SK-N-SH (cell line): ENCODE measurements at regions not wholly inside any gene's neighbourhood (a gene's known extent, or its start where the extent isn't known, plus 50 kb on each side); places are given as distances from the start of the nearest gene placed in this dataset.

Experiments used
- EP300 ChIP-seq, 2 experiments: IDR thresholded peaks; 2 replicates each; pipeline versions ENCODE4 v1.4.0 to v1.6.1; 2012; ENCODE audit warnings: borderline replicate concordance in 1 of 2, low read depth in 1 of 2, low read length in 1 of 2
- FOSL2 ChIP-seq: IDR thresholded peaks from 2 replicates; pipeline ENCODE4 v1.4.0; 2012; ENCODE audit warnings: low read depth, mild to moderate bottlenecking, moderate library complexity, borderline replicate concordance
- NRF1 ChIP-seq: IDR thresholded peaks from 2 replicates; pipeline ENCODE4 v1.6.1; 2012; ENCODE audit warnings: low read depth, mild to moderate bottlenecking, low read length
- TF ChIP-seq, protein P1 (sequence below): fragments of 200-600 bp; sonication (generic); IDR thresholded peaks from 2 replicates; pipeline ENCODE4 v1.6.1; 2017; ENCODE audit warnings: antibody characterized with exemption, mild to moderate bottlenecking, moderate library complexity
- TF ChIP-seq, protein P2 (sequence below): IDR thresholded peaks from 2 replicates; pipeline ENCODE4 v1.4.0; 2012; ENCODE audit warnings: low read depth

DNA sequence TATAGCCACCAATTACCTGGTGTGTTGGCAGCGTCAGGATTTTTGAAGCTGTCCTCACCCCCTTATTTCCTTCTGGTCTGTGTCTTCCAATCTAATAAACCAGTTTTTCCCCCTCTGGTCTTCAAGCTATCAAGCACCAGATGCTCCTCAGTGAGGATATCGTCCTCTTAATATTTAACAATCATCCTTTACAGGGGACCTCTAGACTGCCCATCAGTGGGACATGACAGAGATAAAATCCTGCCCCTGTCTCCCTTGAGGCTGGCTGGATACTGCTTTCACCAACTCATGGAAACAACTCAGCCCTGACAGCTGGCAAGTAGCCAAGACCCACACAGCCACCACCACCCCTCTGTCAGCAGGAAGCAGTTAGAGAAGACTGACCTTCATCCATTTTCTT, 421.0 kb upstream of the API5 start:
- TF ChIP-seq FOSL2 (no peak), EP300 (IDR thresholded peaks at IDR 0.05; ENCODE audit: borderline replicate concordance in 1 of 2, low read depth in 1 of 2, low read length in 1 of 2) (peak in 1 of 2 experiments; percentile 99; a peak in 2 of 4 replicates), NRF1 (no peak)
- TF ChIP-seq, protein P1, sequence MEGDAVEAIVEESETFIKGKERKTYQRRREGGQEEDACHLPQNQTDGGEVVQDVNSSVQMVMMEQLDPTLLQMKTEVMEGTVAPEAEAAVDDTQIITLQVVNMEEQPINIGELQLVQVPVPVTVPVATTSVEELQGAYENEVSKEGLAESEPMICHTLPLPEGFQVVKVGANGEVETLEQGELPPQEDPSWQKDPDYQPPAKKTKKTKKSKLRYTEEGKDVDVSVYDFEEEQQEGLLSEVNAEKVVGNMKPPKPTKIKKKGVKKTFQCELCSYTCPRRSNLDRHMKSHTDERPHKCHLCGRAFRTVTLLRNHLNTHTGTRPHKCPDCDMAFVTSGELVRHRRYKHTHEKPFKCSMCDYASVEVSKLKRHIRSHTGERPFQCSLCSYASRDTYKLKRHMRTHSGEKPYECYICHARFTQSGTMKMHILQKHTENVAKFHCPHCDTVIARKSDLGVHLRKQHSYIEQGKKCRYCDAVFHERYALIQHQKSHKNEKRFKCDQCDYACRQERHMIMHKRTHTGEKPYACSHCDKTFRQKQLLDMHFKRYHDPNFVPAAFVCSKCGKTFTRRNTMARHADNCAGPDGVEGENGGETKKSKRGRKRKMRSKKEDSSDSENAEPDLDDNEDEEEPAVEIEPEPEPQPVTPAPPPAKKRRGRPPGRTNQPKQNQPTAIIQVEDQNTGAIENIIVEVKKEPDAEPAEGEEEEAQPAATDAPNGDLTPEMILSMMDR = no peak
- TF ChIP-seq, protein P2, sequence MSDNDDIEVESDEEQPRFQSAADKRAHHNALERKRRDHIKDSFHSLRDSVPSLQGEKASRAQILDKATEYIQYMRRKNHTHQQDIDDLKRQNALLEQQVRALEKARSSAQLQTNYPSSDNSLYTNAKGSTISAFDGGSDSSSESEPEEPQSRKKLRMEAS = no peak
